Caco-2 (cell line): ENCODE measurements at regions not wholly inside any gene's neighbourhood (a gene's known extent, or its start where the extent isn't known, plus 50 kb on each side); places are given as distances from the start of the nearest gene placed in this dataset.

Source experiments
- BruUV-seq: library from RNA; stranded (reverse); fragments of 400-500 nt; replicated peaks from 2 replicates; lab custom pipeline; 2021; lab: Mats Ljungman, UMichigan
- CTCF ChIA-PET: fragments of 300-600 bp; sonication (Branson Sonifier 250); formaldehyde crosslinking; loops from one replicate; lab custom pipeline; 2022; ENCODE audit warnings: antibody characterized with exemption; lab: Charles Lee
- POLR2A ChIA-PET: fragments of 300-600 bp; sonication (Branson Sonifier 250); formaldehyde crosslinking; loops from one replicate; lab custom pipeline; 2022; ENCODE audit warnings: antibody characterized with exemption; lab: Charles Lee
- DNase-seq, 2 experiments: peaks; one replicate each; pipeline versions ENCODE4 v3.0.0 to v3.0.0-alpha.2; 2020 to 2022
- H3K27me3 ChIP-seq: replicated peaks from 2 replicates; pipeline ENCODE4 v1.6.0; 2011; ENCODE audit warnings: low read length; ENCODE audit not compliant: control insufficient read depth, insufficient read depth
- H3K36me3 ChIP-seq: 2 replicates; pipeline ENCODE4 v1.5.1; 2011; ENCODE audit warnings: low read length; ENCODE audit not compliant: control insufficient read depth, insufficient read depth
- H3K4me1 ChIP-seq: fragments of 250-450 bp; sonication (Bioruptor Pico); 2 replicates; pipeline ENCODE4 v1.5.1; 2020; ENCODE audit warnings: mild to moderate bottlenecking
- H3K4me3 ChIP-seq: 2 replicates; pipeline ENCODE4 v1.5.1; 2011; ENCODE audit warnings: low read depth, mild to moderate bottlenecking, control low read depth, low read length
- H3K9me3 ChIP-seq: fragments of 250-450 bp; sonication (Bioruptor Pico); 2 replicates; pipeline ENCODE4 v1.5.1; 2020; ENCODE audit warnings: mild to moderate bottlenecking, moderate library complexity
- H3K27ac Mint-ChIP-seq: one replicate; pipeline ENCODE4 v1.8.0; 2022; ENCODE audit warnings: mixed read lengths; ENCODE audit not compliant: unreplicated experiment
- H3K27me3 Mint-ChIP-seq: one replicate; pipeline ENCODE4 v1.8.0; 2022; ENCODE audit warnings: mixed read lengths; ENCODE audit not compliant: insufficient read depth, unreplicated experiment
- H3K36me3 Mint-ChIP-seq: one replicate; pipeline ENCODE4 v1.8.0; 2022; ENCODE audit warnings: mild to moderate bottlenecking, mixed read lengths; ENCODE audit not compliant: insufficient read depth, unreplicated experiment
- H3K4me1 Mint-ChIP-seq: one replicate; pipeline ENCODE4 v1.8.0; 2022; ENCODE audit warnings: low read depth, mixed read lengths; ENCODE audit not compliant: unreplicated experiment
- H3K4me3 Mint-ChIP-seq: one replicate; pipeline ENCODE4 v1.8.0; 2022; ENCODE audit warnings: mild to moderate bottlenecking, moderate library complexity, mixed read lengths; ENCODE audit not compliant: unreplicated experiment
- H3K9me3 Mint-ChIP-seq: one replicate; pipeline ENCODE4 v1.8.0; 2022; ENCODE audit warnings: mixed read lengths; ENCODE audit not compliant: unreplicated experiment
- CTCF ChIP-seq, 2 experiments: fragments of 200-600 bp in 1 of 2; IDR thresholded peaks; 1 replicate in 1 of 2; 2 replicates in 1 of 2; pipeline versions ENCODE4 v1.5.1 to v1.8.0; 2011 to 2022; ENCODE audit warnings: antibody characterized with exemption in 1 of 2, control low read depth in 1 of 2, inconsistent platforms in 1 of 2, low read depth in 1 of 2, low read length in 1 of 2, mild to moderate bottlenecking in 1 of 2, moderate library complexity in 1 of 2; ENCODE audit not compliant: insufficient read depth in 1 of 2, severe bottlenecking in 1 of 2, unreplicated experiment in 1 of 2
- intact Hi-C: fragments of 100-400 bp; cut with micrococcal nuclease; formaldehyde crosslinking; loops from one replicate; pipeline ENCODE4 v1.10.0; 2022; ENCODE audit not compliant: unreplicated experiment

GRCh38 chr12:66902020-66902419 is 223.1 kb upstream of the GRIP1 start:
- no peak for DNase-seq
- Mint-ChIP-seq H3K36me3 (no peaks in the 10 kb centered on the region), H3K4me1 (no peaks in the 10 kb centered on the region), H3K9me3 (no peaks in the 10 kb centered on the region), H3K27me3 (peaks cover 6% of the 10 kb centered on the region), H3K4me3 (no peak overlapping the region), H3K27ac (no peak overlapping the region)
- H3K36me3 ChIP-seq = no peaks in the 10 kb centered on the region
- CTCF ChIA-PET = no interaction called here
- H3K27me3 ChIP-seq = no peaks in the 10 kb centered on the region
- no peak for TF ChIP-seq CTCF (IDR thresholded peaks at IDR 0.05; ENCODE audit: insufficient read depth in 1 of 2, low read depth in 1 of 2, low read length in 1 of 2, severe bottlenecking in 1 of 2, unreplicated experiment in 1 of 2)
- no TSS peak for BruUV-seq
- intact Hi-C loops = no loop called here
- no peaks in the 10 kb centered on the region for H3K4me1 ChIP-seq
- POLR2A ChIA-PET = no interaction called here
- no peaks in the 10 kb centered on the region for H3K9me3 ChIP-seq
- no peak overlapping the region for H3K4me3 ChIP-seq

- intact Hi-C loops = loop anchor here (2.0 kb wide), 1 partner anchor 317 kb away; no protein-coding TSS in a partner anchor
Observed at GRCh38 chr12:66903782-66904396, 225.0 kb upstream of the GRIP1 start.

GRCh38 chr12:66905201-66905600 is 226.3 kb upstream of the GRIP1 start:
- Histone ChIP-seq H3K27me3 (no peaks in the 10 kb centered on the region), H3K4me1 (no peaks in the 10 kb centered on the region), H3K9me3 (no peaks in the 10 kb centered on the region), H3K4me3 (no peak overlapping the region), H3K36me3 (no peaks in the 10 kb centered on the region)
- no TSS peak for BruUV-seq
- no peak overlapping the region for H3K27ac Mint-ChIP-seq
- H3K4me3 Mint-ChIP-seq = no peak overlapping the region
- H3K9me3 Mint-ChIP-seq = no peaks in the 10 kb centered on the region
- peaks cover 2% of the 10 kb centered on the region for H3K27me3 Mint-ChIP-seq
- CTCF ChIA-PET = interaction anchor here (0.7 kb wide), 1 partner anchor 317 kb away, joined by 3 read pairs; no protein-coding TSS in a partner anchor
- no peaks in the 10 kb centered on the region for H3K4me1 Mint-ChIP-seq
- DNase-seq = no peak
- POLR2A ChIA-PET = no interaction called here
- H3K36me3 Mint-ChIP-seq = no peaks in the 10 kb centered on the region
- intact Hi-C loops = loop anchor here (2.0 kb wide), 1 partner anchor 316 kb away; no protein-coding TSS in a partner anchor
- TF ChIP-seq CTCF (IDR thresholded peaks at IDR 0.05; ENCODE audit: insufficient read depth in 1 of 2, low read depth in 1 of 2, low read length in 1 of 2, severe bottlenecking in 1 of 2, unreplicated experiment in 1 of 2) = no peak

More at GRCh38 chr12:66903782-66904396, 225.0 kb upstream of the GRIP1 start:
- Histone ChIP-seq H3K4me1 (no peaks in the 10 kb centered on the region), H3K27me3 (no peaks in the 10 kb centered on the region), H3K36me3 (no peaks in the 10 kb centered on the region), H3K4me3 (no peak overlapping the region), H3K9me3 (no peaks in the 10 kb centered on the region)
- no peak for TF ChIP-seq CTCF (IDR thresholded peaks at IDR 0.05; ENCODE audit: insufficient read depth in 1 of 2, low read depth in 1 of 2, low read length in 1 of 2, severe bottlenecking in 1 of 2, unreplicated experiment in 1 of 2)
- ChIA-PET POLR2A (no interaction called here), CTCF (interaction anchor here (0.7 kb wide), 1 partner anchor 316 kb away, joined by 3 read pairs; no protein-coding TSS in a partner anchor)
- H3K36me3 Mint-ChIP-seq = no peaks in the 10 kb centered on the region
- no peaks in the 10 kb centered on the region for H3K9me3 Mint-ChIP-seq
- H3K4me3 Mint-ChIP-seq = no peak overlapping the region
- H3K27ac Mint-ChIP-seq = no peak overlapping the region
- no TSS peak for BruUV-seq
- H3K27me3 Mint-ChIP-seq = peaks cover 2% of the 10 kb centered on the region
- DNase-seq = no peak
- no peaks in the 10 kb centered on the region for H3K4me1 Mint-ChIP-seq
